HL-60 (cell line): ENCODE measurements at regions not wholly inside any gene's neighbourhood (a gene's known extent, or its start where the extent isn't known, plus 50 kb on each side); places are given as distances from the start of the nearest gene placed in this dataset.

Source experiments
- CTCF ChIP-seq: IDR thresholded peaks from one replicate; pipeline ENCODE4 v1.5.1; 2011; ENCODE audit warnings: low read length, control low read depth, inconsistent platforms; ENCODE audit not compliant: insufficient read depth
- GABPA ChIP-seq: IDR thresholded peaks from 2 replicates; pipeline ENCODE4 v1.6.1; 2012; ENCODE audit warnings: low read depth
- POLR2AphosphoS5 ChIP-seq: IDR thresholded peaks from 2 replicates; pipeline ENCODE4 v1.6.1; 2012; ENCODE audit warnings: low read depth
- SPI1 ChIP-seq: IDR thresholded peaks from 2 replicates; pipeline ENCODE4 v1.6.1; 2012; ENCODE audit warnings: low read depth, mild to moderate bottlenecking, borderline replicate concordance

GRCh38 chr1:191620883-191621282 is 537.4 kb upstream of the RGS18 start:
- TF ChIP-seq GABPA (no peak), CTCF (no peak), SPI1 (no peak), POLR2AphosphoS5 (no peak)
